Keratinocyte (primary cell): ENCODE measurements at regions not wholly inside any gene's neighbourhood (a gene's known extent, or its start where the extent isn't known, plus 50 kb on each side); places are given as distances from the start of the nearest gene placed in this dataset.

Experiments used
- DNase-seq: peaks from one replicate; pipeline ENCODE4 v3.0.0-alpha.2; 2011; ENCODE audit warnings: low read depth, missing footprints, low spot score
- FAIRE-seq: peaks from 2 replicates; lab custom pipeline; 2011; peaks lifted over from hg19 to GRCh38; lab: Jason Lieb, UNC
- H2AFZ ChIP-seq: 2 replicates; pipeline ENCODE4 v1.6.0; 2012; ENCODE audit warnings: low read length, control low read depth, inconsistent platforms; ENCODE audit not compliant: control insufficient read depth
- H3K27ac ChIP-seq: 2 replicates; pipeline ENCODE4 v1.5.1; 2011; ENCODE audit warnings: low read length; ENCODE audit not compliant: control insufficient read depth, insufficient read depth
- H3K27me3 ChIP-seq: 3 replicates; pipeline ENCODE4 v1.6.0; 2011; ENCODE audit warnings: low read length; ENCODE audit not compliant: control insufficient read depth, insufficient read depth; ENCODE audit errors: extremely low read depth
- H3K36me3 ChIP-seq, 2 experiments: 2 replicates in 1 of 2; 3 replicates in 1 of 2; pipeline ENCODE4 v1.5.1; 2011; ENCODE audit warnings: low read length in 2 of 2, mild to moderate bottlenecking in 1 of 2; ENCODE audit not compliant: control insufficient read depth in 2 of 2, insufficient read depth in 2 of 2; ENCODE audit errors: extremely low read depth in 1 of 2
- H3K4me1 ChIP-seq: 3 replicates; pipeline ENCODE4 v1.5.1; 2011; ENCODE audit warnings: low read length; ENCODE audit not compliant: control insufficient read depth, insufficient read depth; ENCODE audit errors: extremely low read depth
- H3K4me2 ChIP-seq: 3 replicates; pipeline ENCODE4 v1.6.0; 2011; ENCODE audit warnings: low read depth, low read length; ENCODE audit not compliant: control insufficient read depth, insufficient read depth; ENCODE audit errors: extremely low read depth
- H3K4me3 ChIP-seq, 3 experiments: fragments of 200-600 bp in 1 of 3; sonication (generic) in 1 of 3; 2 replicates in 2 of 3; 3 replicates in 1 of 3; pipeline ENCODE4 v1.5.1; 2011 to 2016; ENCODE audit warnings: low read length in 3 of 3, mild to moderate bottlenecking in 3 of 3, control low read depth in 2 of 3, inconsistent platforms in 1 of 3, low read depth in 1 of 3, mixed read lengths in 1 of 3, mixed run types in 1 of 3, moderate library complexity in 1 of 3; ENCODE audit not compliant: control insufficient read depth in 2 of 3, insufficient read depth in 2 of 3; ENCODE audit errors: extremely low read depth in 1 of 3
- H3K79me2 ChIP-seq: 2 replicates; pipeline ENCODE4 v1.6.0; 2012; ENCODE audit warnings: low read length; ENCODE audit not compliant: control insufficient read depth, insufficient read depth
- H3K9ac ChIP-seq: 3 replicates; pipeline ENCODE4 v1.6.0; 2011; ENCODE audit warnings: low read length; ENCODE audit not compliant: control insufficient read depth, insufficient read depth; ENCODE audit errors: extremely low read depth
- H3K9me1 ChIP-seq: 3 replicates; pipeline ENCODE4 v1.6.0; 2011; ENCODE audit warnings: low read length; ENCODE audit not compliant: control insufficient read depth, insufficient read depth; ENCODE audit errors: extremely low read depth
- H3K9me3 ChIP-seq: 2 replicates; pipeline ENCODE4 v1.5.1; 2012; ENCODE audit warnings: low read depth, low read length; ENCODE audit not compliant: control insufficient read depth
- H4K20me1 ChIP-seq: 3 replicates; pipeline ENCODE4 v1.6.0; 2011; ENCODE audit warnings: low read length; ENCODE audit not compliant: control insufficient read depth, insufficient read depth; ENCODE audit errors: extremely low read depth
- CTCF ChIP-seq, 3 experiments: IDR thresholded peaks in 1 of 3; conservative IDR thresholded peaks in 1 of 3; optimal IDR thresholded peaks in 1 of 3; 2 replicates in 2 of 3; 3 replicates in 1 of 3; pipeline versions ENCODE3 to v1.5.1; 2011; ENCODE audit warnings: low read length in 3 of 3, mild to moderate bottlenecking in 3 of 3, moderate library complexity in 2 of 3, control low read depth in 1 of 3, inconsistent platforms in 1 of 3; ENCODE audit not compliant: insufficient read depth in 2 of 3; ENCODE audit errors: extremely low read depth in 1 of 3
- EZH2 ChIP-seq: IDR thresholded peaks from one replicate; pipeline ENCODE4 v1.6.1; 2012; ENCODE audit warnings: inconsistent platforms, mild to moderate bottlenecking, low read length, moderate library complexity
- dilution Hi-C: fragments of 300-500 bp; cut with MboI; formaldehyde crosslinking; loops from one replicate; pipeline ENCODE4 v1.7.0; 2020; ENCODE audit warnings: low sequenced_read_pairs; ENCODE audit not compliant: extremely low pct_ligation_motif_present

- dilution Hi-C loops, result no loop called here
- Histone ChIP-seq H3K27ac (no peak overlapping the region), H3K9me3 (no peaks in the 10 kb centered on the region), H3K79me2 (no peaks in the 10 kb centered on the region), H3K9ac (no peak overlapping the region), H3K4me3 (no peak overlapping the region), H3K36me3 (no peaks in the 10 kb centered on the region), H3K4me1 (no peaks in the 10 kb centered on the region), H3K4me2 (no peak overlapping the region), H3K27me3 (no peaks in the 10 kb centered on the region), H4K20me1 (no peaks in the 10 kb centered on the region), H2AFZ (no peak overlapping the region), H3K9me1 (no peaks in the 10 kb centered on the region)
- FAIRE-seq (no peak), DNase-seq (no peak)
- no peak for TF ChIP-seq EZH2
- TF ChIP-seq CTCF (optimal IDR thresholded peaks at IDR 0.05 in 1 of 3, IDR thresholded peaks at IDR 0.05 in 1 of 3, conservative IDR thresholded peaks at IDR 0.05 in 1 of 3; ENCODE audit: extremely low read depth in 1 of 3, insufficient read depth in 2 of 3, low read length in 3 of 3), result no peak
Observed at GRCh38 chr12:38541849-38542248, 225.3 kb downstream of the ALG10B start.

DNA sequence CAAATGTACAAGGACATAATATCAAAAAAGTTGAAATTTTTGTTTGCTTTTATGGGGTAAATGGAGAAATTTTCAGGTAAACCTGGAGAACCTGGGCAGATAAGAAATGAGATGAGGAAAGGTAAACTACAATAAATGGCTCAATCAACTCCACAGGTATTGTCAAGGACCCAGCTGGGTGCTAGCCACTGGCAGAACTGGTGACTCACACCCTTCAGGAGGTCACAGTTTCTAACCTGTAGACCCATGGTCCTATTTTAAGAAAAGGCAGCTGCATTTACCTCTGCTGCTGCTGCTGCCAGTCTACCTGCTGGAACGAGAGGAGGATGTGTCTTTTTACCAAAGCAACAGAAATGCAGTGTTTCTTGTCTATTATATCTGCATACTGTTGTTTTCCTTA, 226.6 kb downstream of the ALG10B start:
- Histone ChIP-seq H3K4me1 (no peaks in the 10 kb centered on the region), H3K4me2 (no peak overlapping the region), H2AFZ (no peak overlapping the region), H3K9me1 (no peaks in the 10 kb centered on the region), H3K27ac (no peak overlapping the region), H3K36me3 (no peaks in the 10 kb centered on the region), H4K20me1 (no peaks in the 10 kb centered on the region), H3K79me2 (no peaks in the 10 kb centered on the region), H3K9me3 (no peaks in the 10 kb centered on the region), H3K27me3 (no peaks in the 10 kb centered on the region), H3K9ac (no peak overlapping the region), H3K4me3 (no peak overlapping the region)
- DNase-seq, result no peak
- TF ChIP-seq EZH2 (no peak), CTCF (optimal IDR thresholded peaks at IDR 0.05 in 1 of 3, IDR thresholded peaks at IDR 0.05 in 1 of 3, conservative IDR thresholded peaks at IDR 0.05 in 1 of 3; ENCODE audit: extremely low read depth in 1 of 3, insufficient read depth in 2 of 3, low read length in 3 of 3) (no peak)
- dilution Hi-C loops, result no loop called here
- FAIRE-seq, result no peak
